ENCODE measurements at regions not wholly inside any gene's neighbourhood (a gene's known extent, or its start where the extent isn't known, plus 50 kb on each side); places are given as distances from the start of the nearest gene placed in this dataset.

DNA sequence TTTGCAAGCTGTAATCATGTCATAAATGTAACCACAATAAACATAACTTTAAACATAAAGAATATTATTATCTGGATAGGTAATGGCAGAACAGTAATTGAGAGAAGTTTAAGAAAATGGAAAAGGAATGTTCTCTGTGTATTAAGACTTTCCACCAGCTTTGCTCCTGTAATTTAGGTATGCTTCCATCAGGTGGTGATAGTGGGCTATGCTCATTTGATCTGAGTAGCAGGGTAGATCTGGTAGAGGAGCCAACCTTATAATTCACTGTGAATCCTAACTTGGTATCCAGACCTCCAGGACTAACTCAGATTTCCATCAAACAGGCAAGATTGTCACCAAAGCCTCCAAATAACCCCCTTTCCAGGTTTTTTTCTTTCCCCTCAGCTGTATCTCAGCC, 137.9 kb upstream of the ZKSCAN2 start:
- ATAC-seq (ENCODE audit: low read depth) (no peak), DNase-seq (no peak)
- no peak overlapping the region for H3K4me2 ChIP-seq (replicated peaks; ENCODE audit: low read depth, low read length, poor library complexity, severe bottlenecking)
- POLR2A ChIA-PET: no interaction called here
- Mint-ChIP-seq H3K4me1 (no peaks in the 10 kb centered on the region), H3K9me3 (ENCODE audit: insufficient read depth) (peaks cover 10% of the 10 kb centered on the region), H3K4me3 (no peak overlapping the region), H3K27me3 (peaks cover 4% of the 10 kb centered on the region), H3K27ac (no peak overlapping the region)
- no peak overlapping the region for H3K27ac ChIP-seq (ENCODE audit: low read length in 2 of 2)
- TF ChIP-seq EZH2 (IDR thresholded peaks at IDR 0.05; ENCODE audit: borderline replicate concordance, insufficient read depth, low read depth, low read length, poor library complexity, severe bottlenecking): no peak
- TF ChIP-seq, protein P1, sequence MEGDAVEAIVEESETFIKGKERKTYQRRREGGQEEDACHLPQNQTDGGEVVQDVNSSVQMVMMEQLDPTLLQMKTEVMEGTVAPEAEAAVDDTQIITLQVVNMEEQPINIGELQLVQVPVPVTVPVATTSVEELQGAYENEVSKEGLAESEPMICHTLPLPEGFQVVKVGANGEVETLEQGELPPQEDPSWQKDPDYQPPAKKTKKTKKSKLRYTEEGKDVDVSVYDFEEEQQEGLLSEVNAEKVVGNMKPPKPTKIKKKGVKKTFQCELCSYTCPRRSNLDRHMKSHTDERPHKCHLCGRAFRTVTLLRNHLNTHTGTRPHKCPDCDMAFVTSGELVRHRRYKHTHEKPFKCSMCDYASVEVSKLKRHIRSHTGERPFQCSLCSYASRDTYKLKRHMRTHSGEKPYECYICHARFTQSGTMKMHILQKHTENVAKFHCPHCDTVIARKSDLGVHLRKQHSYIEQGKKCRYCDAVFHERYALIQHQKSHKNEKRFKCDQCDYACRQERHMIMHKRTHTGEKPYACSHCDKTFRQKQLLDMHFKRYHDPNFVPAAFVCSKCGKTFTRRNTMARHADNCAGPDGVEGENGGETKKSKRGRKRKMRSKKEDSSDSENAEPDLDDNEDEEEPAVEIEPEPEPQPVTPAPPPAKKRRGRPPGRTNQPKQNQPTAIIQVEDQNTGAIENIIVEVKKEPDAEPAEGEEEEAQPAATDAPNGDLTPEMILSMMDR (IDR thresholded peaks at IDR 0.05): no peak
- no peaks in the 10 kb centered on the region for H3K79me2 ChIP-seq (ENCODE audit: control insufficient read depth, insufficient read depth, low read length)
- H4K20me1 ChIP-seq (ENCODE audit: control insufficient read depth, insufficient read depth, low read length, poor library complexity, severe bottlenecking): no peaks in the 10 kb centered on the region
- no peak overlapping the region for H3K4me3 ChIP-seq (ENCODE audit: control extremely low read depth in 1 of 5, extremely low read depth in 1 of 5, insufficient read depth in 1 of 5, low read depth in 2 of 5, low read length in 4 of 5)
- H3K9ac ChIP-seq (ENCODE audit: low read length): no peak overlapping the region
- CTCF ChIA-PET: no interaction called here
- H3K9me3 ChIP-seq (ENCODE audit: control extremely low read depth in 1 of 3, control insufficient read depth in 2 of 3, insufficient read depth in 1 of 3, low read length in 2 of 3): peaks cover 0 to 12% (median 0%) of the 10 kb centered on the region in 3 donors
- intact Hi-C loops (cut with micrococcal nuclease): no loop called here
- no peak overlapping the region for H2AFZ ChIP-seq (ENCODE audit: insufficient read depth, low read depth, low read length, poor library complexity, severe bottlenecking)
- H3K27me3 ChIP-seq (replicated peaks in 1 of 4; ENCODE audit: control extremely low read depth in 1 of 4, control insufficient read depth in 3 of 4, insufficient read depth in 4 of 4, low read length in 3 of 4): no peaks in the 10 kb centered on the region
- no peaks in the 10 kb centered on the region for H3K36me3 ChIP-seq (replicated peaks in 1 of 2; ENCODE audit: control extremely low read depth in 1 of 2, control insufficient read depth in 1 of 2, extremely low read depth in 1 of 2, insufficient read depth in 2 of 2, low read length in 1 of 2)
- H3K4me1 ChIP-seq (ENCODE audit: control insufficient read depth in 2 of 2, insufficient read depth in 2 of 2, low read length in 2 of 2): no peaks in the 10 kb centered on the region

DNA sequence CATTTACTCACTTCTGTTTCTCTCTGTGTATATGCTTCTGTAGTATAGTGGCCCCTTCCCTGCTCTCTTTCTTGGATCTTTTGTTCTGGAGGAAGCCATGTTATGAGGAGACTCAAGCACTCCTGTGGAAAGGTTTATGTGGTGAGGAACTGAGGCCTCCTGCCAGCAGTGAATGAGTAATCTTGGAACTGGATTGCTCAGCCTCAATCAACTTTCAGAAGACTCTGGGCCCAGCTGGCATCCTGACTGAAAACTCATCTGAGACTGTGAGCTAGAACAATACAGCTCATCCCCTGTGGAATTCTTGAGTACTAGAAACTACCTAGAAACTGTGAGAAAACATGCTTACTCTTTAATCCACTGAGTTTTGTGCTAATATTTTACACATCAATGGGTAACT, 133.1 kb upstream of the ZKSCAN2 start:
- H3K27ac Mint-ChIP-seq: no peak overlapping the region
- Histone ChIP-seq H2AFZ (ENCODE audit: insufficient read depth, low read depth, low read length, poor library complexity, severe bottlenecking) (no peak overlapping the region), H3K9me3 (ENCODE audit: control extremely low read depth in 1 of 3, control insufficient read depth in 2 of 3, insufficient read depth in 1 of 3, low read length in 2 of 3) (peaks cover 0 to 4% (median 0%) of the 10 kb centered on the region in 3 donors), H3K27ac (ENCODE audit: low read length in 2 of 2) (no peak overlapping the region), H3K27me3 (replicated peaks in 1 of 4; ENCODE audit: control extremely low read depth in 1 of 4, control insufficient read depth in 3 of 4, insufficient read depth in 4 of 4, low read length in 3 of 4) (no peaks in the 10 kb centered on the region), H3K79me2 (ENCODE audit: control insufficient read depth, insufficient read depth, low read length) (no peaks in the 10 kb centered on the region), H3K4me3 (ENCODE audit: control extremely low read depth in 1 of 5, extremely low read depth in 1 of 5, insufficient read depth in 1 of 5, low read depth in 2 of 5, low read length in 4 of 5) (no peak overlapping the region), H3K4me2 (replicated peaks; ENCODE audit: low read depth, low read length, poor library complexity, severe bottlenecking) (no peak overlapping the region), H3K9ac (ENCODE audit: low read length) (no peak overlapping the region), H3K36me3 (replicated peaks in 1 of 2; ENCODE audit: control extremely low read depth in 1 of 2, control insufficient read depth in 1 of 2, extremely low read depth in 1 of 2, insufficient read depth in 2 of 2, low read length in 1 of 2) (no peaks in the 10 kb centered on the region), H3K4me1 (ENCODE audit: control insufficient read depth in 2 of 2, insufficient read depth in 2 of 2, low read length in 2 of 2) (no peaks in the 10 kb centered on the region), H4K20me1 (ENCODE audit: control insufficient read depth, insufficient read depth, low read length, poor library complexity, severe bottlenecking) (no peaks in the 10 kb centered on the region)
- H3K27me3 Mint-ChIP-seq: peaks cover 8% of the 10 kb centered on the region
- TF ChIP-seq EZH2 (IDR thresholded peaks at IDR 0.05; ENCODE audit: borderline replicate concordance, insufficient read depth, low read depth, low read length, poor library complexity, severe bottlenecking): no peak
- TF ChIP-seq, protein P1 (IDR thresholded peaks at IDR 0.05): no peak
- H3K9me3 Mint-ChIP-seq (ENCODE audit: insufficient read depth): peaks cover 5% of the 10 kb centered on the region
- intact Hi-C loops (cut with micrococcal nuclease): no loop called here
- H3K4me1 Mint-ChIP-seq: no peaks in the 10 kb centered on the region
- CTCF ChIA-PET: no interaction called here
- no peak for ATAC-seq (ENCODE audit: low read depth)
- no peak overlapping the region for H3K4me3 Mint-ChIP-seq
- POLR2A ChIA-PET: no interaction called here
- no peak for DNase-seq
